Activated B cell treated with CpG ODN at 0.5 μM for 24 hours (primary cell): ENCODE measurements at regions not wholly inside any gene's neighbourhood (a gene's known extent, or its start where the extent isn't known, plus 50 kb on each side); places are given as distances from the start of the nearest gene placed in this dataset.

Experiments used
- ATAC-seq: fragments of 200-7000 bp; cut with Tn5 transposase; one replicate; pipeline ENCODE4 v1.10.0; 2021; ENCODE audit warnings: low read depth, mild to moderate bottlenecking, moderate library complexity
- CTCF ChIA-PET: fragments of 350-600 bp; sonication (Branson Sonifier 250); formaldehyde crosslinking; loops from one replicate; lab custom pipeline; 2021; ENCODE audit warnings: antibody characterized with exemption; lab: Charles Lee
- POLR2A ChIA-PET: fragments of 350-600 bp; sonication (Branson Sonifier 250); formaldehyde crosslinking; loops from one replicate; lab custom pipeline; 2021; ENCODE audit warnings: antibody characterized with exemption; lab: Charles Lee
- DNase-seq: peaks from one replicate; pipeline ENCODE4 v3.0.0; 2022
- H3K27ac Mint-ChIP-seq: one replicate; pipeline ENCODE4 v1.8.0; 2020; ENCODE audit warnings: mixed read lengths
- H3K27me3 Mint-ChIP-seq: one replicate; pipeline ENCODE4 v1.8.0; 2021; ENCODE audit warnings: mixed read lengths
- H3K36me3 Mint-ChIP-seq: one replicate; pipeline ENCODE4 v1.8.0; 2021; ENCODE audit warnings: low read depth, mixed read lengths
- H3K4me1 Mint-ChIP-seq: one replicate; pipeline ENCODE4 v1.8.0; 2021; ENCODE audit warnings: mixed read lengths
- H3K4me3 Mint-ChIP-seq: one replicate; pipeline ENCODE4 v1.8.0; 2020; ENCODE audit warnings: mild to moderate bottlenecking, mixed read lengths
- H3K9me3 Mint-ChIP-seq: one replicate; pipeline ENCODE4 v1.8.0; 2020; ENCODE audit warnings: mixed read lengths
- CTCF ChIP-seq: fragments of 200-600 bp; IDR thresholded peaks from one replicate; pipeline ENCODE4 v1.8.0; 2022; ENCODE audit warnings: antibody characterized with exemption, mild to moderate bottlenecking
- intact Hi-C: fragments of 100-400 bp; cut with micrococcal nuclease; formaldehyde crosslinking; loops from one replicate; pipeline ENCODE4 v1.15.1; 2024

- Mint-ChIP-seq H3K27me3 (peaks cover 2% of the 10 kb centered on the region), H3K9me3 (no peaks in the 10 kb centered on the region), H3K4me1 (peaks cover 4% of the 10 kb centered on the region), H3K4me3 (no peak overlapping the region), H3K27ac (no peak overlapping the region), H3K36me3 (no peaks in the 10 kb centered on the region)
- DNase-seq (no peak), ATAC-seq (no peak)
- intact Hi-C loops, result no loop called here
- ChIA-PET CTCF (no interaction called here), POLR2A (no interaction called here)
- no peak for TF ChIP-seq CTCF
Observed at GRCh38 chr11:95653099-95653498, 136.5 kb downstream of the FAM76B start.

- Mint-ChIP-seq H3K4me1 (peaks cover 4% of the 10 kb centered on the region), H3K27me3 (peaks cover 2% of the 10 kb centered on the region), H3K36me3 (no peaks in the 10 kb centered on the region), H3K27ac (no peak overlapping the region), H3K4me3 (no peak overlapping the region), H3K9me3 (no peaks in the 10 kb centered on the region)
- intact Hi-C loops, result no loop called here
- ChIA-PET POLR2A (no interaction called here), CTCF (no interaction called here)
- TF ChIP-seq CTCF, result no peak
- DNase-seq (no peak), ATAC-seq (no peak)
Observed at GRCh38 chr11:95652002-95652472, 137.5 kb downstream of the FAM76B start.

GRCh38 chr11:95650276-95650675 is 139.3 kb downstream of the FAM76B start:
- ChIA-PET POLR2A (no interaction called here), CTCF (no interaction called here)
- H3K4me1 Mint-ChIP-seq, result peaks cover 4% of the 10 kb centered on the region
- H3K27me3 Mint-ChIP-seq, result no peaks in the 10 kb centered on the region
- no peak overlapping the region for H3K4me3 Mint-ChIP-seq
- H3K9me3 Mint-ChIP-seq, result no peaks in the 10 kb centered on the region
- no peak for TF ChIP-seq CTCF
- ATAC-seq (no peak), DNase-seq (no peak)
- no peaks in the 10 kb centered on the region for H3K36me3 Mint-ChIP-seq
- intact Hi-C loops, result no loop called here
- H3K27ac Mint-ChIP-seq, result no peak overlapping the region

- Mint-ChIP-seq H3K27me3 (no peaks in the 10 kb centered on the region), H3K4me3 (no peak overlapping the region), H3K4me1 (peaks cover 4% of the 10 kb centered on the region), H3K27ac (no peak overlapping the region), H3K9me3 (no peaks in the 10 kb centered on the region), H3K36me3 (no peaks in the 10 kb centered on the region)
- POLR2A ChIA-PET, result no interaction called here
- CTCF ChIA-PET, result no interaction called here
- no peak for ATAC-seq
- TF ChIP-seq CTCF, result no peak
- intact Hi-C loops, result loop anchor here (5.0 kb wide), 1 partner anchor 44 kb away; no protein-coding TSS in a partner anchor
- no peak for DNase-seq
Observed at GRCh38 chr11:95647871-95648270, 141.7 kb downstream of the FAM76B start.

GRCh38 chr11:95647355-95647754 is 142.2 kb downstream of the FAM76B start:
- Mint-ChIP-seq H3K36me3 (no peaks in the 10 kb centered on the region), H3K4me1 (peaks cover 5% of the 10 kb centered on the region), H3K27me3 (no peaks in the 10 kb centered on the region), H3K27ac (no peak overlapping the region), H3K4me3 (no peak overlapping the region), H3K9me3 (no peaks in the 10 kb centered on the region)
- TF ChIP-seq CTCF, result no peak
- ATAC-seq (no peak), DNase-seq (no peak)
- ChIA-PET POLR2A (no interaction called here), CTCF (no interaction called here)
- intact Hi-C loops, result loop anchor here (5.0 kb wide), 1 partner anchor 45 kb away; no protein-coding TSS in a partner anchor
